Activated T-cell treated with anti-CD3 and anti-CD28 coated beads, Interleukin-2, amount 50 U/mL, for 72 hours (primary cell): ENCODE measurements at regions not wholly inside any gene's neighbourhood (a gene's known extent, or its start where the extent isn't known, plus 50 kb on each side); places are given as distances from the start of the nearest gene placed in this dataset.
"Not testable (repeated sequence)": the region's sequence is repeated elsewhere in the genome, so short reads cannot be mapped to it uniquely, and the experiment has no call there.

Experiments
- ATAC-seq, 2 donors: fragments of 150-1000 bp; cut with Tn5 transposase; replicated peaks in 1 of 2; 2 replicates each; pipeline ENCODE4 v1.10.0; 2021; ENCODE audit warnings: moderate library complexity in 2 of 2, mild to moderate bottlenecking in 1 of 2
- DNase-seq, 2 donors: peaks; one replicate each; pipeline ENCODE4 v3.0.0; 2021 to 2022; ENCODE audit warnings: mixed read lengths in 1 of 2
- H3K27ac Mint-ChIP-seq: one replicate; pipeline ENCODE4 v1.8.0; 2022; ENCODE audit warnings: mild to moderate bottlenecking, moderate library complexity, mixed read lengths
- H3K27me3 Mint-ChIP-seq: one replicate; pipeline ENCODE4 v1.8.0; 2022; ENCODE audit warnings: low read depth, mixed read lengths
- H3K36me3 Mint-ChIP-seq, 2 donors: one replicate each; pipeline ENCODE4 v1.8.0; 2022; ENCODE audit warnings: mixed read lengths in 2 of 2, mild to moderate bottlenecking in 1 of 2; ENCODE audit not compliant: insufficient read depth in 2 of 2
- H3K4me1 Mint-ChIP-seq: one replicate; pipeline ENCODE4 v1.8.0; 2022; ENCODE audit warnings: low read depth, mixed read lengths
- H3K4me3 Mint-ChIP-seq, 2 donors: one replicate each; pipeline ENCODE4 v1.8.0; 2022; ENCODE audit warnings: mild to moderate bottlenecking in 2 of 2, mixed read lengths in 2 of 2, moderate library complexity in 2 of 2
- H3K9me3 Mint-ChIP-seq, 2 donors: one replicate each; pipeline ENCODE4 v1.8.0; 2022; ENCODE audit warnings: mixed read lengths in 2 of 2

DNA sequence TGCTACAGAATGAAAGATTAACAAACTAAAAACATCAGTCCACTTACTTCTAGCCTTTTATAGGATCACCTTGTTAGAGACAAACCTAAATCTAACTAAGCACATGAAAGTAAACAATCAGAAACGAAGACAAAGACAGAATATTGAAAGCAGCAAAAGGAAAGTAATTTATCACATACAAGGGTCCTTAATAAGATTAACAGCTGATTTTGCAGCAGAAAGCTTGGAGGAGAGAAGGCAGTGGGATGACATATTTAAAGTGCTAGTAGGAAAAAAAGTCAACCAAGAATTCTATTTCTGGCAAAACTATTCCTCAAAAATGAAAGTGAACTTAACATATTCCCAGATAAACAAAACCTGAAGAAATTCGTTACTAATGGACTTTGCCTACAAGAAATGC lies 286.4 kb downstream of the RWDD3 start:
- Mint-ChIP-seq H3K4me1 (no peaks in the 10 kb centered on the region), H3K27ac (no peak overlapping the region), H3K4me3 (no peak overlapping the region), H3K36me3 (peaks cover 0 to 3% of the 10 kb centered on the region in 2 donors), H3K9me3 (peaks cover 5 to 18% of the 10 kb centered on the region in 2 donors), H3K27me3 (no peaks in the 10 kb centered on the region)
- no peak for ATAC-seq
- no peak for DNase-seq

DNA sequence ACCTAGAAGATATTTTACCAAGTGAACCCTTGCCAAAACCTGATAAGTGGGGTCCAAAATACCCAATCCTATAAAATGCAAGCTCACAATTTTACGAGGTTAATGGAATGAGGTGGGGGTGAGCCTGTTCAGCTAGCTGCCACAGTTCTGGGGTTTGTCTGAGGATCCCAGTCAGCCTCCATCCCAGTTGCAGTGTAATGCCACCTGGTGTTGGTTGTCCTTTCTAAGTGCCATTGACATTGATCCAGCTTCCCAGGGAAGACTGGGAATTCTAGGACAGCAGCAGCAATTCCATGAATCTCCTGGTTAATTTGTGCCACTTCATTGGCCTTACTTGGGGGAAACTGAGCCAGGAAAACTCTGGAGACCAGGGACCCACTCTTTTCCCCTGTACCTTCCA lies 298.3 kb downstream of the RWDD3 start:
- ATAC-seq: no peak
- H3K4me1 Mint-ChIP-seq: no peaks in the 10 kb centered on the region
- peaks cover 2 to 10% of the 10 kb centered on the region in 2 donors for H3K9me3 Mint-ChIP-seq
- no peak for DNase-seq
- peaks cover 0 to 1% of the 10 kb centered on the region in 2 donors for H3K36me3 Mint-ChIP-seq
- no peaks in the 10 kb centered on the region for H3K27me3 Mint-ChIP-seq
- no peak overlapping the region for H3K27ac Mint-ChIP-seq
- H3K4me3 Mint-ChIP-seq: no peak overlapping the region

GRCh38 chr1:95534985-95535384 lies 301.0 kb downstream of the RWDD3 start:
- DNase-seq (no peak), ATAC-seq (no peak)
- no peaks in the 10 kb centered on the region for H3K27me3 Mint-ChIP-seq
- no peak overlapping the region for H3K27ac Mint-ChIP-seq
- H3K4me3 Mint-ChIP-seq: no peak overlapping the region
- no peaks in the 10 kb centered on the region for H3K4me1 Mint-ChIP-seq
- peaks cover 2 to 9% of the 10 kb centered on the region in 2 donors for H3K9me3 Mint-ChIP-seq
- peaks cover 0 to 1% of the 10 kb centered on the region in 2 donors for H3K36me3 Mint-ChIP-seq

GRCh38 chr1:95535614-95536013 lies 301.6 kb downstream of the RWDD3 start:
- Mint-ChIP-seq H3K4me1 (no peaks in the 10 kb centered on the region), H3K9me3 (peaks cover 2 to 9% of the 10 kb centered on the region in 2 donors), H3K4me3 (no peak overlapping the region), H3K36me3 (peaks cover 0 to 1% of the 10 kb centered on the region in 2 donors), H3K27me3 (no peaks in the 10 kb centered on the region), H3K27ac (no peak overlapping the region)
- ATAC-seq (no peak), DNase-seq (no peak)

DNA sequence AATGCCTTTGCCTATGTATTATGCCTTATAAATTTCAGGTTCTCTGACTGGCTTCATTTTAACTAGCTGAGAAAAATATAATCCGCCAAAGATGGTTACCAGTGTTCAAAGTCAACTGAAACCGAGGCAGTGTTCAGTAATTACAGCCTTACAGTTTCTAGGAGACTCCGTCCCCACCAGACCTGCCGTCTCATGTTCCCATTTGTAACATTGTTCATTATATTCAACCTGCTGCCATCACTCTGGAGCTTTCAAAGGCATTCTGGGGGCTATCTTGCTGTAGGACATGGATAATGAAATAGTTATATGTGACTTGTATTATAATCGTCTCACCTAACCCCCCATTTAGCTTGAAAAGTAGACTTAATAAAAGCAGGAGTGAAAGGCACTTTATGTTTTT lies 302.5 kb downstream of the RWDD3 start:
- Mint-ChIP-seq H3K36me3 (peaks cover 0 to under 1% of the 10 kb centered on the region in 2 donors), H3K27me3 (no peaks in the 10 kb centered on the region), H3K4me3 (no peak overlapping the region), H3K9me3 (peaks cover under 1 to 9% of the 10 kb centered on the region in 2 donors), H3K27ac (no peak overlapping the region), H3K4me1 (no peaks in the 10 kb centered on the region)
- no peak for DNase-seq
- no peak for ATAC-seq

GRCh38 chr1:95537176-95537575 lies 303.2 kb downstream of the RWDD3 start:
- H3K27ac Mint-ChIP-seq: no peak overlapping the region
- DNase-seq: no peak
- no peaks in the 10 kb centered on the region for H3K4me1 Mint-ChIP-seq
- H3K4me3 Mint-ChIP-seq: no peak overlapping the region
- H3K27me3 Mint-ChIP-seq: no peaks in the 10 kb centered on the region
- no peaks in the 10 kb centered on the region for H3K36me3 Mint-ChIP-seq
- ATAC-seq: no peak
- H3K9me3 Mint-ChIP-seq: peaks cover 0 to 9% of the 10 kb centered on the region in 2 donors

GRCh38 chr1:95538242-95538641 lies 304.2 kb downstream of the RWDD3 start:
- H3K4me1 Mint-ChIP-seq, H3K27ac Mint-ChIP-seq, H3K9me3 Mint-ChIP-seq, DNase-seq, ATAC-seq, H3K36me3 Mint-ChIP-seq, H3K4me3 Mint-ChIP-seq, H3K27me3 Mint-ChIP-seq: not testable (repeated sequence)

DNA sequence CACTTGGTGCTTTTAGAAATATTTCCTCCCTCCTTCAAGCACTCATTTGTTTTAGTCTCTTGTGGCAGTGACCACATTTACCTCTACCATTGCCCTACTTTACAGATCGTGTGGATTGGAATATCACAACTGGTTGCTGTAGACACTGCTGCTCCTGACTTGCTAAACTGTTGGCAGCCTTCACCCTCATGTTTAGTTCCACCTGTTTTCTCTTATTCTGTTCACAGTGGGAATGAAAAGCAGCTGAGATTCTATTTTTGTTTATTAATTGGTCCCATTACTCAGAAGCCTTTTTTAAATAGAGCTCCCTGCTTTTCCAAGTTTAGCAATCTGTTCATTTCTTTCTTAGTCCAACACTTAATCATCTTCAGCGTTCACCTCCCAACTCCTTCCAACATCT lies 308.9 kb downstream of the RWDD3 start:
- no peak overlapping the region for H3K4me3 Mint-ChIP-seq
- no peak for ATAC-seq

DNA sequence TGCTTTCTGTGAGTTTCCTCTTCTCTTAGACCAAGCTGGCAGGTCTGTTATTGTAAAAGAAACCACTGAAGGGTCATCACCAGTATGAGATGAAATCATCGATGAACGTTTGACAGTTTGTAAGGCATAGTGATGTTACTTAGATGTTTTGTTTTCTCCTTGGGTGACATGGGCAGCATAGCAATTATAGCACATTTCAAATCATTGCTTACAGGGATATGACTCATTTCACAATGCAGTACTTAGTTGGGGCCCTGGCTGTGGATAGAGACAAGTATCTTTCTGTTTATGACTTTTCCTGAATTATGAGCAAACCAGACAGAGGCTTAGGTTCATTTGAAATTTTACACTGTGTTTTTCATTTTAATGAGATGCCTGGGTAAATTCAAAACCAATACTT lies 313.0 kb downstream of the RWDD3 start:
- Mint-ChIP-seq H3K4me1 (no peaks in the 10 kb centered on the region), H3K4me3 (no peak overlapping the region), H3K9me3 (peaks cover 8 to 9% of the 10 kb centered on the region in 2 donors), H3K27me3 (no peaks in the 10 kb centered on the region), H3K36me3 (no peaks in the 10 kb centered on the region), H3K27ac (no peak overlapping the region)
- ATAC-seq: no peak
- no peak for DNase-seq

More for the DNA sequence above, 308.9 kb downstream of the RWDD3 start:
- Mint-ChIP-seq H3K4me1 (no peaks in the 10 kb centered on the region), H3K27me3 (no peaks in the 10 kb centered on the region), H3K9me3 (peaks cover 0 to 2% of the 10 kb centered on the region in 2 donors), H3K27ac (no peak overlapping the region), H3K36me3 (no peaks in the 10 kb centered on the region)
- DNase-seq: no peak

GRCh38 chr1:95548211-95548610 lies 314.2 kb downstream of the RWDD3 start:
- H3K27ac Mint-ChIP-seq: no peak overlapping the region
- no peak for DNase-seq
- H3K36me3 Mint-ChIP-seq: no peaks in the 10 kb centered on the region
- H3K9me3 Mint-ChIP-seq: peaks cover 6 to 11% of the 10 kb centered on the region in 2 donors
- no peak overlapping the region for H3K4me3 Mint-ChIP-seq
- H3K27me3 Mint-ChIP-seq: no peaks in the 10 kb centered on the region
- no peak for ATAC-seq
- H3K4me1 Mint-ChIP-seq: no peaks in the 10 kb centered on the region

DNA sequence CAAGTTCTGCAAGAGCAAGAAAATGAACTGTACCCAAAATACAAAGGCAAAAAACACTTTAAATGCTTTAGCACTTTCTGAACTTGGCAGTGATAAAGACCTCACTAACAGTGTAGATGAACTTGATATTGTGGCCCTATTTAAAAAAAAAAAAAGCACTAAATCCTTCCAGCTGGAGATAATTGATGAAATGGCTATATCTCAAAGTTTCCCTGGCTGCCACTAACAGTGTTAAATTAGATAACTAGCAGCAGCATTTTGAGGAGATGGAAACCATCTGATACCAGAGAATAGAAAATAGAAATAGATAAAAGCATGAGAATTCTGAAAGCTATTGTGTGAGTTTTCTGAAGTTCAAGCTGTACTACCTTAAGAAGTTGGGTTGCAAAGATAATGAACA lies 317.2 kb downstream of the RWDD3 start:
- Mint-ChIP-seq H3K4me3 (no peak overlapping the region), H3K9me3 (peaks cover 6 to 13% of the 10 kb centered on the region in 2 donors), H3K4me1 (no peaks in the 10 kb centered on the region), H3K27me3 (no peaks in the 10 kb centered on the region), H3K36me3 (no peaks in the 10 kb centered on the region), H3K27ac (no peak overlapping the region)
- ATAC-seq: no peak
- DNase-seq: no peak

- Mint-ChIP-seq H3K4me3 (no peak overlapping the region), H3K36me3 (no peaks in the 10 kb centered on the region), H3K27me3 (no peaks in the 10 kb centered on the region), H3K4me1 (no peaks in the 10 kb centered on the region), H3K27ac (no peak overlapping the region), H3K9me3 (peaks cover 6 to 11% of the 10 kb centered on the region in 2 donors)
- no peak for ATAC-seq
- DNase-seq: no peak
These were observed 319.6 kb downstream of the RWDD3 start for GRCh38 chr1:95553595-95553994.

- Mint-ChIP-seq H3K27ac (no peak overlapping the region), H3K4me3 (no peak overlapping the region), H3K9me3 (peaks cover 9 to 14% of the 10 kb centered on the region in 2 donors), H3K36me3 (peaks cover 0 to 5% of the 10 kb centered on the region in 2 donors), H3K27me3 (no peaks in the 10 kb centered on the region), H3K4me1 (no peaks in the 10 kb centered on the region)
- ATAC-seq (no peak), DNase-seq (no peak)
These were observed 320.4 kb downstream of the RWDD3 start for GRCh38 chr1:95554408-95554807.

- ATAC-seq (no peak), DNase-seq (no peak)
- no peaks in the 10 kb centered on the region for H3K27me3 Mint-ChIP-seq
- no peak overlapping the region for H3K27ac Mint-ChIP-seq
- H3K4me1 Mint-ChIP-seq: no peaks in the 10 kb centered on the region
- peaks cover 0 to 5% of the 10 kb centered on the region in 2 donors for H3K36me3 Mint-ChIP-seq
- H3K4me3 Mint-ChIP-seq: no peak overlapping the region
- H3K9me3 Mint-ChIP-seq: peaks cover 8 to 9% of the 10 kb centered on the region in 2 donors
These were observed 324.8 kb downstream of the RWDD3 start for GRCh38 chr1:95558791-95559190.
